Trophoblast cell (in vitro differentiated cells and primary cell): ENCODE measurements at regions not wholly inside any gene's neighbourhood (a gene's known extent, or its start where the extent isn't known, plus 50 kb on each side); places are given as distances from the start of the nearest gene placed in this dataset.

Experiments used
- DNase-seq, 2 donors: peaks; one replicate each; pipeline ENCODE4 v3.0.0-alpha.2; 2016
- H2AFZ ChIP-seq: 2 replicates; pipeline ENCODE4 v1.6.1; 2013; ENCODE audit warnings: low read length, moderate library complexity, mild to moderate bottlenecking; ENCODE audit not compliant: insufficient read depth, poor library complexity
- H2AK5ac ChIP-seq: 2 replicates; pipeline ENCODE4 v1.6.1; 2013; ENCODE audit warnings: mild to moderate bottlenecking, low read length
- H2BK120ac ChIP-seq: 2 replicates; pipeline ENCODE4 v1.6.1; 2013; ENCODE audit warnings: low read length, mild to moderate bottlenecking, moderate library complexity; ENCODE audit not compliant: insufficient read depth, poor library complexity
- H2BK12ac ChIP-seq: 2 replicates; pipeline ENCODE4 v1.6.1; 2013; ENCODE audit warnings: mild to moderate bottlenecking, low read length, moderate library complexity
- H2BK5ac ChIP-seq: 2 replicates; pipeline ENCODE4 v1.6.1; 2013; ENCODE audit warnings: low read length, low read depth, moderate library complexity, mild to moderate bottlenecking; ENCODE audit not compliant: poor library complexity
- H3K14ac ChIP-seq: 2 replicates; pipeline ENCODE4 v1.6.1; 2013; ENCODE audit warnings: mild to moderate bottlenecking, low read length
- H3K18ac ChIP-seq: 2 replicates; pipeline ENCODE4 v1.6.1; 2013; ENCODE audit warnings: mild to moderate bottlenecking, low read length
- H3K23ac ChIP-seq: 2 replicates; pipeline ENCODE4 v1.6.1; 2013; ENCODE audit warnings: low read length
- H3K27ac ChIP-seq: 2 replicates; pipeline ENCODE4 v1.5.1; 2013; ENCODE audit warnings: low read depth, mild to moderate bottlenecking, inconsistent platforms, low read length, moderate library complexity
- H3K27me3 ChIP-seq: 2 replicates; pipeline ENCODE4 v1.6.1; 2013; ENCODE audit warnings: inconsistent platforms, mild to moderate bottlenecking, low read length, moderate library complexity; ENCODE audit not compliant: insufficient read depth
- H3K36me3 ChIP-seq, 2 experiments: 1 replicate in 1 of 2; 2 replicates in 1 of 2; pipeline ENCODE4 v1.6.1; 2013; ENCODE audit warnings: low read length in 2 of 2, mild to moderate bottlenecking in 2 of 2, moderate library complexity in 1 of 2; ENCODE audit not compliant: insufficient read depth in 2 of 2, control insufficient read depth in 1 of 2
- H3K4ac ChIP-seq: 2 replicates; pipeline ENCODE4 v1.6.1; 2013; ENCODE audit warnings: low read depth, mild to moderate bottlenecking, low read length, moderate library complexity
- H3K4me1 ChIP-seq, 2 experiments: 1 replicate in 1 of 2; 2 replicates in 1 of 2; pipeline ENCODE4 v1.6.1; 2013; ENCODE audit warnings: low read length in 2 of 2, mild to moderate bottlenecking in 2 of 2, moderate library complexity in 1 of 2; ENCODE audit not compliant: insufficient read depth in 2 of 2, control insufficient read depth in 1 of 2
- H3K4me2 ChIP-seq: 2 replicates; pipeline ENCODE4 v1.6.1; 2013; ENCODE audit warnings: inconsistent platforms, mild to moderate bottlenecking, low read length, moderate library complexity
- H3K4me3 ChIP-seq: 2 replicates; pipeline ENCODE4 v1.5.1; 2013; ENCODE audit warnings: mild to moderate bottlenecking, low read depth, low read length, inconsistent platforms
- H3K79me1 ChIP-seq: one replicate; pipeline ENCODE4 v1.6.1; 2013; ENCODE audit warnings: low read length
- H3K79me2 ChIP-seq: 2 replicates; pipeline ENCODE4 v1.6.1; 2013; ENCODE audit warnings: low read length, mild to moderate bottlenecking; ENCODE audit not compliant: control insufficient read depth, insufficient read depth, poor library complexity
- H3K9ac ChIP-seq: 2 replicates; pipeline ENCODE4 v1.6.1; 2013; ENCODE audit warnings: mild to moderate bottlenecking, low read length
- H3K9me3 ChIP-seq: 2 replicates; pipeline ENCODE4 v1.6.1; 2013; ENCODE audit warnings: low read depth, mild to moderate bottlenecking, control low read depth, inconsistent platforms, low read length; ENCODE audit not compliant: insufficient read depth
- H4K12ac ChIP-seq: 2 replicates; pipeline ENCODE4 v1.6.1; 2013; ENCODE audit warnings: low read depth, mild to moderate bottlenecking, low read length, moderate library complexity
- H4K8ac ChIP-seq: 2 replicates; pipeline ENCODE4 v1.6.1; 2013; ENCODE audit warnings: low read depth, mild to moderate bottlenecking, low read length, moderate library complexity
- H4K91ac ChIP-seq: one replicate; pipeline ENCODE4 v1.6.1; 2013; ENCODE audit warnings: low read depth, mild to moderate bottlenecking, low read length, moderate library complexity
- WGBS: extraction: QIAGEN DNeasy Blood & Tissue Kit; methylation state at CpG from one replicate; pipeline ENCODE4 v1.1.7; 2013; ENCODE audit warnings: missing lambda C conversion rate; ENCODE audit not compliant: insufficient read length, insufficient coverage; ENCODE audit errors: extremely low coverage; 5-methylcytosine and 5-hydroxymethylcytosine counted together

DNA sequence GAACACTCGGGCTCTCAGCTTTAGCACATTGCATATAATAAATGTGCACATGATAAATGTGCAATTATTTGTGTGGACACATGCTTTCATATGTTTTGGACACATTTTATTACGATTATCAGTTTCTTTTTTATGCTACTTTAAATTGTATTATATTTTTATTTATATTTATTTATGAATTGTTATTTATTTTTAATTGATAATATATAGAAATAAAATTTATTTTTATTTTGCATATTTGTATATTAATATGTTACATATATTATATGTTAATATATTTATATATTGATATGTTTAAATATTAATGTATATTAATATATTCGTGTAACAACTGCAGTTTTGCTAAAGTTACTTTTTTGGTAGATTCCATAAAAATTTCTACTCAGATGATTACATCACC is 454.8 kb upstream of the CDH10 start:
- H4K8ac ChIP-seq: no peak overlapping the region
- H3K79me2 ChIP-seq: no peaks in the 10 kb centered on the region
- no peak overlapping the region for H3K27ac ChIP-seq
- DNase-seq: no peak
- no peaks in the 10 kb centered on the region for H3K36me3 ChIP-seq
- H2AK5ac ChIP-seq: no peak overlapping the region
- no peak overlapping the region for H3K4ac ChIP-seq
- no peak overlapping the region for H3K9ac ChIP-seq
- H3K4me1 ChIP-seq: no peaks in the 10 kb centered on the region
- H2AFZ ChIP-seq: no peak overlapping the region
- no peaks in the 10 kb centered on the region for H3K27me3 ChIP-seq
- H3K18ac ChIP-seq: no peak overlapping the region
- H2BK12ac ChIP-seq: no peak overlapping the region
- H3K79me1 ChIP-seq: no peaks in the 10 kb centered on the region
- H2BK120ac ChIP-seq: no peak overlapping the region
- H4K91ac ChIP-seq: no peak overlapping the region
- H4K12ac ChIP-seq: no peak overlapping the region
- WGBS: no CpG with 5 or more reads among the region's 3 CpGs
- H3K4me3 ChIP-seq: no peak overlapping the region
- no peak overlapping the region for H3K23ac ChIP-seq
- H3K4me2 ChIP-seq: no peak overlapping the region
- H3K14ac ChIP-seq: no peak overlapping the region
- no peak overlapping the region for H2BK5ac ChIP-seq
- no peaks in the 10 kb centered on the region for H3K9me3 ChIP-seq

DNA sequence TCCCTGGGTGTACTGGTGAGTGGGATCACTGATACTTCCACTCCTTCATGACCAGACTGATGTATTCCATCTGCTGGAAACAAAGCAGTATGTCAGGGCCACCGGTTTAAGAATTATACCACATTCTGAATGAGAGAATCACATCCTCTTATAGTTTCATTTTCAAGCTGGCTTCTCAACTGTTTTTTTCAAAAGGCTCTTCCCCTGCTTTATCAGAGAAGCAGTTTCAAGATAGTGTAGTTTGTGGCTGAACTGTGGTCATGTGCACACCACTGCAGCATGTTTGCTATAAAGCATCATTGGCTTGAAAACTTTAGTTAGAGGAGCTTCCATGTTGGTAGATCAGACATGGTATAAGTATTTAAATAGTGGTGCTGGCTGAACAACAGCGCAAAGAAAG is 450.5 kb upstream of the CDH10 start:
- Histone ChIP-seq H2AK5ac (no peak overlapping the region), H3K14ac (no peak overlapping the region), H3K79me1 (no peaks in the 10 kb centered on the region), H3K27me3 (no peaks in the 10 kb centered on the region), H3K9me3 (no peaks in the 10 kb centered on the region), H3K18ac (no peak overlapping the region), H3K27ac (no peak overlapping the region), H2BK5ac (no peak overlapping the region), H3K79me2 (no peaks in the 10 kb centered on the region), H3K36me3 (no peaks in the 10 kb centered on the region), H3K23ac (no peak overlapping the region), H3K4ac (no peak overlapping the region), H4K12ac (no peak overlapping the region), H3K4me2 (no peak overlapping the region), H2BK120ac (no peak overlapping the region), H3K4me3 (no peak overlapping the region), H4K91ac (no peak overlapping the region), H3K9ac (no peak overlapping the region), H2AFZ (no peak overlapping the region), H4K8ac (no peak overlapping the region), H3K4me1 (no peaks in the 10 kb centered on the region), H2BK12ac (no peak overlapping the region)
- no peak for DNase-seq
- WGBS: no CpG with 5 or more reads among the region's 2 CpGs

DNA sequence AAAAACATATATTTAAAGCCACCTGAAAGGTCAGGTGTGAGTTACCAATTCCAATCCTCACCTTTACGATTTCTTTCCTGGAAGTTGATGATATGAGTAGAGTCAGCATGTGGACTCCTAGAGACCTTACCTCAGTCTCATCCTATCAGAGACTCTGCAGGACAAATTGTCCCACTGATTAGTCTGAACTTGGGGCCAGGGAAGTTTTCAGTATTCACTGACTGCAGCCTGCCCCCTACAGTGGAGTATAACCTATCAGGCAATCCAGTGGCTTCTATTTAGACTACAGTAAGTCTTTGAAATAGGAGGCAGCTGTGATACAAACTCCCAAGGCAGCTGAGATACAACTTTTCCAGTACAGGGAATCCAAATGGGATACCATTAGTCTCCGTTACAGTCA is 449.4 kb upstream of the CDH10 start:
- Histone ChIP-seq H3K27ac (no peak overlapping the region), H3K79me1 (no peaks in the 10 kb centered on the region), H3K27me3 (no peaks in the 10 kb centered on the region), H2BK5ac (no peak overlapping the region), H3K36me3 (no peaks in the 10 kb centered on the region), H4K91ac (no peak overlapping the region), H3K4me2 (no peak overlapping the region), H3K4me1 (no peaks in the 10 kb centered on the region), H3K4me3 (no peak overlapping the region), H2AFZ (no peak overlapping the region), H3K9ac (no peak overlapping the region), H3K4ac (no peak overlapping the region), H3K9me3 (no peaks in the 10 kb centered on the region), H2BK12ac (no peak overlapping the region), H4K8ac (no peak overlapping the region), H2AK5ac (no peak overlapping the region), H3K79me2 (no peaks in the 10 kb centered on the region), H3K23ac (no peak overlapping the region), H2BK120ac (no peak overlapping the region), H3K14ac (no peak overlapping the region), H3K18ac (no peak overlapping the region), H4K12ac (no peak overlapping the region)
- DNase-seq: no peak
- no CpG with 5 or more reads among the region's 2 CpGs for WGBS

DNA sequence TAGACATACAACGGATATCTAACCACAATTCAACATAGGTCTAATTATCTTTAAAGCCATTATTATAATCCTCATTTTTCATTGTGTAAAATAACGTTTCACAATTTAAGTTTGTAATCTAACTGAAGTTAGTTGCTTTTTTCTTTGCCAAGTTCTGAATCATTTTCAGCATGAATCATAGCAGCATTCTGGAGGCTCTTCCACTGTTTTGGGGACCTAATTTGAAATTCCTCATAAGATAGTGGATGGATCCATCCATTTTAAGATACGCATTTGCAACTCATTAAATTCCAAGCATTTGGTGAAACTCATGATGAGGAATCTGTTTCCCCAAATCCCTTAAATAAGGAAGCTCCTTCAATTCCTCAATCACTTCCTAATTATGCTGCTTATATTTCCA is 447.1 kb upstream of the CDH10 start:
- H2BK5ac ChIP-seq: no peak overlapping the region
- H2AFZ ChIP-seq: no peak overlapping the region
- H3K23ac ChIP-seq: no peak overlapping the region
- H2BK120ac ChIP-seq: no peak overlapping the region
- H3K27ac ChIP-seq: no peak overlapping the region
- no peaks in the 10 kb centered on the region for H3K4me1 ChIP-seq
- no peaks in the 10 kb centered on the region for H3K27me3 ChIP-seq
- H3K4me3 ChIP-seq: no peak overlapping the region
- no peaks in the 10 kb centered on the region for H3K36me3 ChIP-seq
- H3K4ac ChIP-seq: no peak overlapping the region
- no peak overlapping the region for H3K9ac ChIP-seq
- no peaks in the 10 kb centered on the region for H3K9me3 ChIP-seq
- no peak overlapping the region for H4K91ac ChIP-seq
- no peak overlapping the region for H2BK12ac ChIP-seq
- H4K8ac ChIP-seq: no peak overlapping the region
- H2AK5ac ChIP-seq: no peak overlapping the region
- H3K79me1 ChIP-seq: no peaks in the 10 kb centered on the region
- no CpG with 5 or more reads among the region's 3 CpGs for WGBS
- H4K12ac ChIP-seq: no peak overlapping the region
- H3K14ac ChIP-seq: no peak overlapping the region
- no peak overlapping the region for H3K4me2 ChIP-seq
- DNase-seq: no peak
- H3K18ac ChIP-seq: no peak overlapping the region
- H3K79me2 ChIP-seq: no peaks in the 10 kb centered on the region
